HepG2 (cell line): ENCODE measurements at regions not wholly inside any gene's neighbourhood (a gene's known extent, or its start where the extent isn't known, plus 50 kb on each side); places are given as distances from the start of the nearest gene placed in this dataset.

Experiments
- KMT2A ChIP-seq: sonication (generic); formaldehyde crosslinking; IDR thresholded peaks from 2 replicates; pipeline ENCODE4 v1.4.0; 2020; ENCODE audit warnings: missing genetic modification reagents
- MAF1 ChIP-seq: sonication (generic); formaldehyde crosslinking; IDR thresholded peaks from 2 replicates; pipeline ENCODE4 v1.5.0; 2020; ENCODE audit warnings: missing genetic modification reagents, borderline replicate concordance
- SMC3 ChIP-seq: IDR thresholded peaks from 2 replicates; pipeline ENCODE4 v1.6.1; 2011; ENCODE audit warnings: low read length, improper control_type of control experiment
- ZNF761 ChIP-seq: sonication (generic); formaldehyde crosslinking; conservative IDR thresholded peaks from 2 replicates; pipeline ENCODE4 v1.4.0; 2020; ENCODE audit warnings: mild to moderate bottlenecking, missing genetic modification reagents
- TF ChIP-seq, protein P1 (sequence below): sonication (generic); formaldehyde crosslinking; IDR thresholded peaks from 2 replicates; pipeline ENCODE4 v1.8.1; 2023; ENCODE audit warnings: mild to moderate bottlenecking, inconsistent platforms, moderate library complexity, missing genetic modification reagents, borderline replicate concordance
- TF ChIP-seq, protein P2 (sequence below): sonication (generic); formaldehyde crosslinking; IDR thresholded peaks from 2 replicates; pipeline ENCODE4 v1.9.0; 2021; ENCODE audit warnings: missing genetic modification reagents, mild to moderate bottlenecking, borderline replicate concordance
- TF ChIP-seq, protein P3 (sequence below): sonication (generic); formaldehyde crosslinking; conservative IDR thresholded peaks from 2 replicates; pipeline ENCODE4 v1.8.0; 2022; ENCODE audit warnings: low read depth, missing genetic modification reagents
- TF ChIP-seq, protein P4 (sequence below): sonication (generic); formaldehyde crosslinking; IDR thresholded peaks from 2 replicates; pipeline ENCODE4 v1.4.0; 2020; ENCODE audit warnings: mild to moderate bottlenecking, missing genetic modification reagents
- TF ChIP-seq, protein P5 (sequence below): sonication (generic); formaldehyde crosslinking; IDR thresholded peaks from 2 replicates; pipeline ENCODE4 v1.4.0; 2020; ENCODE audit warnings: missing genetic modification reagents, mild to moderate bottlenecking, borderline replicate concordance
- TF ChIP-seq, protein P6 (sequence below): sonication (generic); formaldehyde crosslinking; IDR thresholded peaks from 2 replicates; pipeline ENCODE4 v1.8.1; 2023; ENCODE audit warnings: mild to moderate bottlenecking, missing genetic modification reagents
- TF ChIP-seq, protein P7 (sequence below): sonication (generic); formaldehyde crosslinking; IDR thresholded peaks from 2 replicates; pipeline ENCODE4 v1.5.0; 2020; ENCODE audit warnings: missing genetic modification reagents, mild to moderate bottlenecking, borderline replicate concordance

DNA sequence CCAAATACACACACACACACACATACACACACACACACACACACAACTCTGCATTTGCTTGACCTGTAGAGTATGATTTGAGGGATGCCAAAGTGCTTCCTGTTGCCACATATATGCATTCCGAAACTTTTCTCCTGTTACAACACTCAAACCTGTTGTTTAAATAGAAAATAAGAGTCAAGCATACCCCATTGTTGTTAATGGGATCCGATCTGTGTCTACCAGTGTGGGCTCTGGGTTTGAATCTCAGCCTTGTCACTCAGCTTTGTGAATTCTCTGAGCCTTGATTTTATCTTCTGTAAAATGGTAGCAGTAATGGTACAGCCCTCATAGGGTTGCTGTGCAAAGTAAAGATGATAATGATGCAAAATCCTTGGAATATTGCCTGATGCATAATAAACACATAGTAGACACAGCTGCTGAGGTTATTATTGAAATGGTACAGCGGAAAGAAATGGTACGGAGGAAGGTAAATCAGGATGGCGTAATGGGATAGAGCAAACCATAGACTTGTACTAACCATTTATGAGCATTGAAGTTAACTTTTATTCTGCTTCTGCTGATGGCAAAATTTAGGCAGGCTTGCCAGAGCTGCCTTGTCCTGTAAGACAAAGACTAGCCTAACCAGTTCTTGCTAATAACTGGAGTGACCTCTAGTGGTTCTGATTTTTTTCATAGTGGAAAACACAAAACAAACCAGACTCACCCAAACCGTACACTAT is 113.5 kb upstream of the PHACTR1 start (continued):
- TF ChIP-seq, protein P1, sequence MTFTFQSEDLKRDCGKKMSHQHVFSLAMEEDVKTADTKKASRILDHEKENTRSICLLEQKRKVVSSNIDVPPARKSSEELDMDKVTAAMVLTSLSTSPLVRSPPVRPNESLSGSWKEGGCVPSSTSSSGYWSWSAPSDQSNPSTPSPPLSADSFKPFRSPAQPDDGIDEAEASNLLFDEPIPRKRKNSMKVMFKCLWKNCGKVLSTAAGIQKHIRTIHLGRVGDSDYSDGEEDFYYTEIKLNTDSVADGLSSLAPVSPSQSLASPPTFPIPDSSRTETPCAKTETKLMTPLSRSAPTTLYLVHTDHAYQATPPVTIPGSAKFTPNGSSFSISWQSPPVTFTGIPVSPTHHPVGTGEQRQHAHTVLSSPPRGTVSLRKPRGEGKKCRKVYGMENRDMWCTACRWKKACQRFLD (CRISPR knock-in tag) = no peak
- TF ChIP-seq KMT2A (CRISPR knock-in tag) = no peak
- no peak for TF ChIP-seq MAF1 (CRISPR knock-in tag)
- TF ChIP-seq ZNF761 = no peak
- TF ChIP-seq, protein P2, sequence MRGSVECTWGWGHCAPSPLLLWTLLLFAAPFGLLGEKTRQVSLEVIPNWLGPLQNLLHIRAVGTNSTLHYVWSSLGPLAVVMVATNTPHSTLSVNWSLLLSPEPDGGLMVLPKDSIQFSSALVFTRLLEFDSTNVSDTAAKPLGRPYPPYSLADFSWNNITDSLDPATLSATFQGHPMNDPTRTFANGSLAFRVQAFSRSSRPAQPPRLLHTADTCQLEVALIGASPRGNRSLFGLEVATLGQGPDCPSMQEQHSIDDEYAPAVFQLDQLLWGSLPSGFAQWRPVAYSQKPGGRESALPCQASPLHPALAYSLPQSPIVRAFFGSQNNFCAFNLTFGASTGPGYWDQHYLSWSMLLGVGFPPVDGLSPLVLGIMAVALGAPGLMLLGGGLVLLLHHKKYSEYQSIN (CRISPR knock-in tag) = no peak
- TF ChIP-seq, protein P3, sequence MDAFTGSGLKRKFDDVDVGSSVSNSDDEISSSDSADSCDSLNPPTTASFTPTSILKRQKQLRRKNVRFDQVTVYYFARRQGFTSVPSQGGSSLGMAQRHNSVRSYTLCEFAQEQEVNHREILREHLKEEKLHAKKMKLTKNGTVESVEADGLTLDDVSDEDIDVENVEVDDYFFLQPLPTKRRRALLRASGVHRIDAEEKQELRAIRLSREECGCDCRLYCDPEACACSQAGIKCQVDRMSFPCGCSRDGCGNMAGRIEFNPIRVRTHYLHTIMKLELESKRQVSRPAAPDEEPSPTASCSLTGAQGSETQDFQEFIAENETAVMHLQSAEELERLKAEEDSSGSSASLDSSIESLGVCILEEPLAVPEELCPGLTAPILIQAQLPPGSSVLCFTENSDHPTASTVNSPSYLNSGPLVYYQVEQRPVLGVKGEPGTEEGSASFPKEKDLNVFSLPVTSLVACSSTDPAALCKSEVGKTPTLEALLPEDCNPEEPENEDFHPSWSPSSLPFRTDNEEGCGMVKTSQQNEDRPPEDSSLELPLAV (CRISPR knock-in tag) = no peak
- TF ChIP-seq, protein P4, sequence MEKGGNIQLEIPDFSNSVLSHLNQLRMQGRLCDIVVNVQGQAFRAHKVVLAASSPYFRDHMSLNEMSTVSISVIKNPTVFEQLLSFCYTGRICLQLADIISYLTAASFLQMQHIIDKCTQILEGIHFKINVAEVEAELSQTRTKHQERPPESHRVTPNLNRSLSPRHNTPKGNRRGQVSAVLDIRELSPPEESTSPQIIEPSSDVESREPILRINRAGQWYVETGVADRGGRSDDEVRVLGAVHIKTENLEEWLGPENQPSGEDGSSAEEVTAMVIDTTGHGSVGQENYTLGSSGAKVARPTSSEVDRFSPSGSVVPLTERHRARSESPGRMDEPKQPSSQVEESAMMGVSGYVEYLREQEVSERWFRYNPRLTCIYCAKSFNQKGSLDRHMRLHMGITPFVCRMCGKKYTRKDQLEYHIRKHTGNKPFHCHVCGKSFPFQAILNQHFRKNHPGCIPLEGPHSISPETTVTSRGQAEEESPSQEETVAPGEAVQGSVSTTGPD (CRISPR knock-in tag) = no peak
- TF ChIP-seq SMC3 = peak; percentile 45; the same call in 1 of the 2 replicates
- TF ChIP-seq, protein P5, sequence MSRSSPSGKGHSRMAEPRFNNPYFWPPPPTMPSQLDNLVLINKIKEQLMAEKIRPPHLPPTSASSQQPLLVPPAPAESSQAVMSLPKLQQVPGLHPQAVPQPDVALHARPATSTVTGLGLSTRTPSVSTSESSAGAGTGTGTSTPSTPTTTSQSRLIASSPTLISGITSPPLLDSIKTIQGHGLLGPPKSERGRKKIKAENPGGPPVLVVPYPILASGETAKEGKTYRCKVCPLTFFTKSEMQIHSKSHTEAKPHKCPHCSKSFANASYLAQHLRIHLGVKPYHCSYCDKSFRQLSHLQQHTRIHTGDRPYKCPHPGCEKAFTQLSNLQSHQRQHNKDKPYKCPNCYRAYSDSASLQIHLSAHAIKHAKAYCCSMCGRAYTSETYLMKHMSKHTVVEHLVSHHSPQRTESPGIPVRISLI = no peak
- TF ChIP-seq, protein P6, sequence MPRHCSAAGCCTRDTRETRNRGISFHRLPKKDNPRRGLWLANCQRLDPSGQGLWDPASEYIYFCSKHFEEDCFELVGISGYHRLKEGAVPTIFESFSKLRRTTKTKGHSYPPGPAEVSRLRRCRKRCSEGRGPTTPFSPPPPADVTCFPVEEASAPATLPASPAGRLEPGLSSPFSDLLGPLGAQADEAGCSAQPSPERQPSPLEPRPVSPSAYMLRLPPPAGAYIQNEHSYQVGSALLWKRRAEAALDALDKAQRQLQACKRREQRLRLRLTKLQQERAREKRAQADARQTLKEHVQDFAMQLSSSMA = no peak
- TF ChIP-seq, protein P7, sequence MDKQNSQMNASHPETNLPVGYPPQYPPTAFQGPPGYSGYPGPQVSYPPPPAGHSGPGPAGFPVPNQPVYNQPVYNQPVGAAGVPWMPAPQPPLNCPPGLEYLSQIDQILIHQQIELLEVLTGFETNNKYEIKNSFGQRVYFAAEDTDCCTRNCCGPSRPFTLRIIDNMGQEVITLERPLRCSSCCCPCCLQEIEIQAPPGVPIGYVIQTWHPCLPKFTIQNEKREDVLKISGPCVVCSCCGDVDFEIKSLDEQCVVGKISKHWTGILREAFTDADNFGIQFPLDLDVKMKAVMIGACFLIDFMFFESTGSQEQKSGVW = no peak
- TF ChIP-seq, all 625 proteins: peak for 4
